Lung (tissue), 11 donors: ENCODE measurements at regions not wholly inside any gene's neighbourhood (a gene's known extent, or its start where the extent isn't known, plus 50 kb on each side); places are given as distances from the start of the nearest gene placed in this dataset.

ENCODE experiments used
- ATAC-seq: fragments of 200-7000 bp; cut with Tn5 transposase; one replicate; pipeline ENCODE4 v1.9.1; 2020; ENCODE audit warnings: moderate number of reproducible peaks; ENCODE audit not compliant: insufficient read depth, low FRiP score
- DNase-seq, 3 donors: peaks; one replicate each; pipeline ENCODE4 v3.0.0-alpha.2; 2013 to 2017
- H3K27ac ChIP-seq, 2 donors: one replicate each; pipeline ENCODE4 v1.5.1; 2013; ENCODE audit warnings: mild to moderate bottlenecking in 2 of 2, moderate library complexity in 2 of 2, control low read depth in 1 of 2, inconsistent platforms in 1 of 2, low read depth in 1 of 2, low read length in 1 of 2
- H3K27me3 ChIP-seq, 3 donors: one replicate each; pipeline ENCODE4 v1.5.1; 2013; ENCODE audit warnings: low read length in 2 of 3; ENCODE audit not compliant: control insufficient read depth in 3 of 3, insufficient read depth in 3 of 3
- H3K36me3 ChIP-seq, 4 donors: one replicate each; pipeline ENCODE4 v1.5.1; 2013; ENCODE audit warnings: low read length in 4 of 4, mild to moderate bottlenecking in 1 of 4, moderate library complexity in 1 of 4; ENCODE audit not compliant: control insufficient read depth in 4 of 4, insufficient read depth in 4 of 4
- H3K4me1 ChIP-seq, 5 donors: one replicate each; pipeline ENCODE4 v1.5.1; 2013; ENCODE audit warnings: low read length in 5 of 5, mild to moderate bottlenecking in 2 of 5, moderate library complexity in 1 of 5; ENCODE audit not compliant: control insufficient read depth in 5 of 5, insufficient read depth in 5 of 5
- H3K4me3 ChIP-seq: one replicate; pipeline ENCODE4 v1.5.1; 2013; ENCODE audit warnings: mild to moderate bottlenecking, control low read depth, moderate library complexity
- H3K9ac ChIP-seq, 2 donors: one replicate each; pipeline ENCODE4 v1.5.1; 2013; ENCODE audit warnings: low read length in 2 of 2, control low read depth in 1 of 2; ENCODE audit not compliant: insufficient read depth in 1 of 2
- H3K9me3 ChIP-seq, 4 donors: one replicate each; pipeline ENCODE4 v1.5.1; 2013; ENCODE audit warnings: low read length in 3 of 4, mild to moderate bottlenecking in 1 of 4, moderate library complexity in 1 of 4; ENCODE audit not compliant: control insufficient read depth in 4 of 4, insufficient read depth in 3 of 4
- WGBS, 2 donors: extraction: QIAGEN DNeasy Blood & Tissue Kit; methylation state at CpG; one replicate each; pipeline ENCODE4 v1.1.7; 2013; 5-methylcytosine and 5-hydroxymethylcytosine counted together
- TF ChIP-seq, protein P1 (sequence below): IDR thresholded peaks from 2 replicates; pipeline ENCODE4 v1.5.1; 2012; ENCODE audit warnings: mild to moderate bottlenecking; ENCODE audit errors: control extremely low read depth, extremely low read depth
- donor health status: control.
- donor health status: control.
- donor health status: Bipolar disorder and iron deficiency.
- donor health status: healthy.
- donor health status: DM: yes; HTN: yes; CAD: no.

DNA sequence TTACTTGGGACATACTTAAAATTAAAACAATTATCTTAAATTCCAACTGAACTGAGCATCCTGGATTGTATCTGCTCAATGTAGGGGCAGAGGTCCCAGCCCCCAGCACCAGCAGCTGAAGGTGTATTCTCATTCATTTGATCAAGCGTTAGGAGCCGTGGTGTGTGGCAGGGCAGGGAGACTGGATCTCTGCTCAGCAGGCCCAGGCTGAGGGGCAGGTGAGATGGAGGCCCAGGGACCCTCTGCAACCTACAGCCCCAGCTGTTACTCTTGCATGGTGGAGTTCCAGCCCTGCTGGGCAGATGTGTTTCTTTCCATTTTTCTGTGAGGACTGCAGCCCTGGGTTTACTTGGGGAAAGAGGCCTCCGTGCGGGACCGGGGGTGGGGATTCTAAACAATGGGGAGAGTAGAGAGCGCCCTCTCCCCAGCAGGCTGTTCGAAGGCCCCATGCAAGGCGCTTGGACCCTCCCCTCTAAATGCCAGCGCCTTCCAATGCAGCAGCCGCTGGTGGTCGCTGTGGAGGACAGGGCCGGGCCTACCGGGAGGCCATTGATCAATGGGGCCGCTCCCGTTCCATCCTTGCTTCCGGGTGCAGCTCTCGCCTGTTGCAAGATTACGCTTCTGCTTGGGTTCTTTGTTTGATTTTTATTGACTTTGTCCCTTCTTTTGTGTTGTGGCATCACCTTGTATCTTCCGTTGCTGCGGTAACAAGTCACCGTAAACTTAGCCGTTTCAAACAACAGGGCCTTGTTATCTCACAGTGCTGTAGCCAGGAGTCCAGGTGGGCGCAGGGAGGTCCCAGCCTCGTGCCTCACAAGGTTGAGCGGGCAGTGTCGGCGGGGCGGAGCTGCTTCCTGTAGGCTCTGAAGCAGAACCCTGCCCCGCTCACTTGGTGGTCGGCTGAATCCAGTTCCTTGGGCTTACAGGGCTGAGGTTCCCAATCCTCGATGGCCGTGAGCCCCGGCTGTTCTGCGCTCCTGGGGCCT is 134.8 kb upstream of the PHACTR3 start:
- ATAC-seq (no peak), DNase-seq (no peak)
- H3K27ac ChIP-seq, result no peak overlapping the region
- no peak overlapping the region for H3K9ac ChIP-seq
- 80 to 88% methylated on average over 34 of the region's 34 CpGs for WGBS, 2 donors
- H3K36me3 ChIP-seq, result no peaks in the 10 kb centered on the region
- H3K4me3 ChIP-seq, result no peak overlapping the region
- H3K27me3 ChIP-seq, result peaks cover 0 to 3% (median 0%) of the 10 kb centered on the region in 3 donors
- H3K4me1 ChIP-seq, result no peaks in the 10 kb centered on the region
- TF ChIP-seq, protein P1, sequence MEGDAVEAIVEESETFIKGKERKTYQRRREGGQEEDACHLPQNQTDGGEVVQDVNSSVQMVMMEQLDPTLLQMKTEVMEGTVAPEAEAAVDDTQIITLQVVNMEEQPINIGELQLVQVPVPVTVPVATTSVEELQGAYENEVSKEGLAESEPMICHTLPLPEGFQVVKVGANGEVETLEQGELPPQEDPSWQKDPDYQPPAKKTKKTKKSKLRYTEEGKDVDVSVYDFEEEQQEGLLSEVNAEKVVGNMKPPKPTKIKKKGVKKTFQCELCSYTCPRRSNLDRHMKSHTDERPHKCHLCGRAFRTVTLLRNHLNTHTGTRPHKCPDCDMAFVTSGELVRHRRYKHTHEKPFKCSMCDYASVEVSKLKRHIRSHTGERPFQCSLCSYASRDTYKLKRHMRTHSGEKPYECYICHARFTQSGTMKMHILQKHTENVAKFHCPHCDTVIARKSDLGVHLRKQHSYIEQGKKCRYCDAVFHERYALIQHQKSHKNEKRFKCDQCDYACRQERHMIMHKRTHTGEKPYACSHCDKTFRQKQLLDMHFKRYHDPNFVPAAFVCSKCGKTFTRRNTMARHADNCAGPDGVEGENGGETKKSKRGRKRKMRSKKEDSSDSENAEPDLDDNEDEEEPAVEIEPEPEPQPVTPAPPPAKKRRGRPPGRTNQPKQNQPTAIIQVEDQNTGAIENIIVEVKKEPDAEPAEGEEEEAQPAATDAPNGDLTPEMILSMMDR, result no peak
- no peaks in the 10 kb centered on the region for H3K9me3 ChIP-seq

DNA sequence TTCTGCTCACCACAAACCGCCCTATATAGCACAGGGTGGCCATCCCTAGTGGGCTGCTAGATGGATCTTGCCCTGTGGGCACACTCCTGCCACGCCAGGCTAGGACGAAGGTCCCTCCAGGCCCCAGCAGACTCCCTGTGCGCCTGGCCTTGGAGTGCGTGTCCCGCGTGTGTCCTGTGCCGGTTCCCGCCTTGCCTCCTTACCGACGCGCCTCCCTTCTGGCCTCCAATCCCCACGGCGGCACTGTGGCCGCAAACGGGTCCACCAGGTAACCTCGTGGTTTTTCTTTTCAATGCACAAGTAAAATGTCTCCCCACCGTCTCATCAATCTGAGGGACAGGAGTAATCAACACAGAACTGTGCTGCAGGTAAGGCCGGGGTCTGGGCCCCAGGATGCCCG is 133.8 kb upstream of the PHACTR3 start:
- H3K27me3 ChIP-seq, result peaks cover 0 to 3% (median 0%) of the 10 kb centered on the region in 3 donors
- H3K4me1 ChIP-seq, result no peaks in the 10 kb centered on the region
- TF ChIP-seq, protein P1, result no peak
- H3K27ac ChIP-seq, result no peak overlapping the region
- DNase-seq (no peak), ATAC-seq (no peak)
- no peaks in the 10 kb centered on the region for H3K36me3 ChIP-seq
- no peaks in the 10 kb centered on the region for H3K9me3 ChIP-seq
- 94 to 96% methylated on average over 20 of the region's 20 CpGs for WGBS, 2 donors
- H3K4me3 ChIP-seq, result no peak overlapping the region
- H3K9ac ChIP-seq, result no peak overlapping the region

DNA sequence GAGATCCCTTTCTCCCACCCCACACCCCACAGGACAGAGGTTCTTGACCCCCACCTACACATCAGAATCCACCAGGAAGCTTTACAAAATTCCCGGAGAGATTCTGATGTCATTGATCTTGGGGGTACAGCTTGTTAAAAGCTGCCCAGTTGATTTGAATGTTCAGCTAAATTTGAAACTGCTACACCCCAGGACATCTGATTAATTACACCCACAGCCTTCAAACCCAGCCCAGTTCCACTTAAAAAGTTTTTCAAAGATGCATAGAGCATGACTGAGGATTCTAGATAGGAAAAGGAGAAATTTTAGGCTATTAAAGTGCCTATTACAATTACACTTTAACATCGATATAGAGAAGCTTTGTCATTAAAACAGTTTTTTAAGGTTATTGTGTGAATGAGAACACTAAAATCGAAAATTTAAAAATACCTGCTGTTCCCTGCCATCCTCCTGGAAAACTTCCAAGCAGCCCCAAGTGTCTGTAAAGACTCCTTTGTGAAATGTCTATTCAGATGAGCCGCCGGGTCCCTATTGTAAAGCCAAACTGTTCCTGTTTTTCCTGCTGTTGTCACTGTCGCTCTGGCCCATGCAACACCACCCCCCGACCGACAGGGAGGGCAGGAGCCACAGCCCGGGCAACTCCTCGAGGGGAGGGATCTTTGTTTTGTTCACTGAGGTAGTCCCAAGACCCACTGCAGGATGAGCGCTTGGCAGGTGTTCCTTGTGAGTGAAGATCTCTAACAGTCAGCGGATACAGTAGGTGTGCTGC is 132.5 kb upstream of the PHACTR3 start:
- WGBS, 2 donors, result 65 to 74% methylated on average over 12 of the region's 12 CpGs
- TF ChIP-seq, protein P1, result no peak

More for the DNA sequence above, 132.5 kb upstream of the PHACTR3 start:
- Histone ChIP-seq H3K9me3 (no peaks in the 10 kb centered on the region), H3K27ac (no peak overlapping the region), H3K27me3 (peaks cover 0 to under 1% (median 0%) of the 10 kb centered on the region in 3 donors), H3K4me3 (no peak overlapping the region), H3K9ac (no peak overlapping the region), H3K36me3 (no peaks in the 10 kb centered on the region), H3K4me1 (no peaks in the 10 kb centered on the region)
- ATAC-seq (no peak), DNase-seq (no peak)
